HEK293 (cell line): ENCODE measurements at regions not wholly inside any gene's neighbourhood (a gene's known extent, or its start where the extent isn't known, plus 50 kb on each side); places are given as distances from the start of the nearest gene placed in this dataset.

Experiments
- CTCF ChIA-PET: fragments of 350-600 bp; formaldehyde crosslinking; extraction: SDS; loops from one replicate; lab custom pipeline; 2021; ENCODE audit warnings: antibody characterized with exemption; lab: Yijun Ruan, JAX
- POLR2A ChIA-PET: fragments of 300-600 bp; formaldehyde crosslinking; extraction: SDS; loops from one replicate; lab custom pipeline; 2020; ENCODE audit warnings: antibody characterized with exemption, inconsistent platforms; lab: Yijun Ruan, JAX
- H3K27ac ChIP-seq: fragments of 200-500 bp; sonication (Bioruptor generic); 2 replicates; pipeline ENCODE4 v1.5.1; 2014; ENCODE audit warnings: low read depth, low read length, control low read depth, inconsistent platforms; ENCODE audit errors: extremely low read depth
- H3K36me3 ChIP-seq, 2 experiments: fragments of 200-500 bp in 1 of 2; sonication (Bioruptor generic) in 1 of 2; 1 replicate in 1 of 2; 2 replicates in 1 of 2; pipeline ENCODE4 v1.5.1; 2014 to 2017; ENCODE audit warnings: inconsistent platforms in 2 of 2, low read length in 2 of 2; ENCODE audit not compliant: control insufficient read depth in 2 of 2, insufficient read depth in 1 of 2
- H3K4me1 ChIP-seq: fragments of 200-500 bp; sonication (Bioruptor generic); 2 replicates; pipeline ENCODE4 v1.5.1; 2014; ENCODE audit warnings: mild to moderate bottlenecking, low read length, inconsistent platforms; ENCODE audit not compliant: control insufficient read depth, insufficient read depth
- H3K4me3 ChIP-seq: 2 replicates; pipeline ENCODE4 v1.5.1; 2011; ENCODE audit warnings: low read depth, mild to moderate bottlenecking, control low read depth, low read length, moderate library complexity
- H3K9me3 ChIP-seq: fragments of 200-500 bp; sonication (Bioruptor generic); 2 replicates; pipeline ENCODE4 v1.5.1; 2014; ENCODE audit warnings: low read depth, low read length, inconsistent platforms; ENCODE audit not compliant: control insufficient read depth, insufficient read depth
- ATF2 ChIP-seq: fragments of 450-650 bp; formaldehyde crosslinking; IDR thresholded peaks from 2 replicates; pipeline ENCODE4 v1.5.1; 2016; ENCODE audit warnings: missing biosample characterization, missing genetic modification characterization, low read depth
- CTCF ChIP-seq: fragments of 450-650 bp; formaldehyde crosslinking; IDR thresholded peaks from 2 replicates; pipeline ENCODE4 v1.5.1; 2016; ENCODE audit warnings: missing biosample characterization, missing genetic modification characterization
- HOXD13 ChIP-seq: sonication (generic); formaldehyde crosslinking; IDR thresholded peaks from 2 replicates; pipeline ENCODE4 v1.8.0; 2022; ENCODE audit warnings: missing genetic modification reagents, borderline replicate concordance
- KLF8 ChIP-seq: fragments of 450-650 bp; formaldehyde crosslinking; IDR thresholded peaks from 2 replicates; pipeline ENCODE4 v1.5.1; 2016; ENCODE audit warnings: missing biosample characterization, missing genetic modification characterization
- PRDM6 ChIP-seq: fragments of 450-650 bp; formaldehyde crosslinking; IDR thresholded peaks from 2 replicates; pipeline ENCODE4 v1.5.1; 2017; ENCODE audit warnings: missing biosample characterization, missing genetic modification characterization
- ZFP69B ChIP-seq: fragments of 450-650 bp; formaldehyde crosslinking; IDR thresholded peaks from 2 replicates; pipeline ENCODE4 v1.5.1; 2016; ENCODE audit warnings: missing biosample characterization, missing genetic modification characterization
- ZNF146 ChIP-seq: fragments of 450-650 bp; formaldehyde crosslinking; IDR thresholded peaks from 2 replicates; pipeline ENCODE4 v1.5.1; 2016; ENCODE audit warnings: missing biosample characterization, missing genetic modification characterization
- ZNF266 ChIP-seq: fragments of 450-650 bp; formaldehyde crosslinking; IDR thresholded peaks from 2 replicates; pipeline ENCODE4 v1.5.1; 2016; ENCODE audit warnings: missing biosample characterization, missing genetic modification characterization, low read depth
- ZNF302 ChIP-seq: fragments of 450-650 bp; formaldehyde crosslinking; IDR thresholded peaks from 2 replicates; pipeline ENCODE4 v1.5.1; 2016; ENCODE audit warnings: missing biosample characterization, missing genetic modification characterization, low read depth
- ZNF426 ChIP-seq: fragments of 450-650 bp; formaldehyde crosslinking; IDR thresholded peaks from 2 replicates; pipeline ENCODE4 v1.5.1; 2017; ENCODE audit warnings: missing biosample characterization, missing genetic modification characterization, mild to moderate bottlenecking, inconsistent platforms, moderate library complexity
- ZNF530 ChIP-seq: fragments of 450-650 bp; formaldehyde crosslinking; IDR thresholded peaks from 2 replicates; pipeline ENCODE4 v1.5.1; 2016; ENCODE audit warnings: low read depth, missing biosample characterization, missing genetic modification characterization
- ZNF544 ChIP-seq: fragments of 450-650 bp; formaldehyde crosslinking; IDR thresholded peaks from 2 replicates; pipeline ENCODE4 v1.5.0; 2017; ENCODE audit warnings: missing biosample characterization, missing genetic modification characterization
- ZNF560 ChIP-seq: fragments of 450-650 bp; formaldehyde crosslinking; IDR thresholded peaks from 2 replicates; pipeline ENCODE4 v1.5.1; 2017; ENCODE audit warnings: missing biosample characterization, missing genetic modification characterization, borderline replicate concordance
- ZNF626 ChIP-seq: fragments of 450-650 bp; sonication (Bioruptor Pico); formaldehyde crosslinking; IDR thresholded peaks from 2 replicates; pipeline ENCODE4 v1.5.1; 2018; ENCODE audit warnings: missing biosample characterization, missing genetic modification characterization, inconsistent platforms
- ZNF658 ChIP-seq: fragments of 450-650 bp; formaldehyde crosslinking; IDR thresholded peaks from 2 replicates; pipeline ENCODE4; 2016; ENCODE audit warnings: missing biosample characterization, missing genetic modification characterization
- ZNF660 ChIP-seq: fragments of 450-650 bp; IDR thresholded peaks from 2 replicates; pipeline ENCODE4 v1.5.1; 2018; ENCODE audit warnings: missing biosample characterization, mild to moderate bottlenecking, missing genetic modification characterization
- ZNF768 ChIP-seq: fragments of 450-650 bp; formaldehyde crosslinking; IDR thresholded peaks from 2 replicates; pipeline ENCODE4 v1.5.1; 2018; ENCODE audit warnings: missing biosample characterization, mild to moderate bottlenecking, missing genetic modification characterization
- TF ChIP-seq, protein P1 (sequence below): fragments of 450-650 bp; IDR thresholded peaks from 2 replicates; pipeline ENCODE4 v1.5.1; 2018; ENCODE audit warnings: missing biosample characterization, missing genetic modification characterization
- TF ChIP-seq, protein P2 (sequence below): fragments of 450-650 bp; formaldehyde crosslinking; IDR thresholded peaks from 2 replicates; pipeline ENCODE4 v1.5.1; 2017; ENCODE audit warnings: missing biosample characterization, missing genetic modification characterization
- TF ChIP-seq, protein P3 (sequence below): fragments of 450-650 bp; formaldehyde crosslinking; IDR thresholded peaks from 2 replicates; pipeline ENCODE4 v1.5.1; 2016; ENCODE audit warnings: missing biosample characterization, missing genetic modification characterization, borderline replicate concordance

DNA sequence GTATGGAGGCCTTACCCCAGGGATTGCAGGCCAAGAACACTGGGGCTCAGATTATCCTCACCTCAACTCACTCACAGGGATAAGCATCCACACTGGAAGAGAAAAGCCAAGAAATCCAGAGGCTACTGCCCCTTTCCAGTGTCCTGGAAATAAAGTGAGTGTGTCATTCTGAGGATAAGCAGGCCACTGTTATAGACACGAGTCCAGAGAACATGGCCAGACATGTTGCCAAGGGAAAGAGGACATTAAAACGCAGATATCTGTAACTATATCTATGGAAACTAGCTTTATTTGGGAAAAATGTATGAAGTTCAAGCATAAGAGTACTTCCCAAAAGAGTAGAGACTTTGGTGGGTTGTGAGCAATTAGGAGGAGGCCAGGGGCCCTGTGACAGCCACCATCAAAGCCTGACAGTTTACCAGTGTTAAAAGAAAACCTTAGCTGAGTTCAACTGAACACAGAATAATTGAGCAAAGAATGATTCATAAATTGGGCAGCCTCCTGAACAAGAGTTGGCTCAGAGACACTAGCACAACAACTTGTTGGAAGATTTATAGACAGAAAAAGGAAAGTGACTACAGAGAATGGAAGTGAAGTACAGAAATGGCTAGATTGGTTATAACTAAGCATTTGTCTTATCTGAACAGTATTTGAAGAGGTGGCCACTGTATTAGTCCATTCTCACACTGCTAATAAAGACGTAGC lies 1222.2 kb downstream of the STIM2 start:
- ChIA-PET POLR2A (no interaction called here), CTCF (no interaction called here)
- no peak overlapping the region for H3K27ac ChIP-seq

DNA sequence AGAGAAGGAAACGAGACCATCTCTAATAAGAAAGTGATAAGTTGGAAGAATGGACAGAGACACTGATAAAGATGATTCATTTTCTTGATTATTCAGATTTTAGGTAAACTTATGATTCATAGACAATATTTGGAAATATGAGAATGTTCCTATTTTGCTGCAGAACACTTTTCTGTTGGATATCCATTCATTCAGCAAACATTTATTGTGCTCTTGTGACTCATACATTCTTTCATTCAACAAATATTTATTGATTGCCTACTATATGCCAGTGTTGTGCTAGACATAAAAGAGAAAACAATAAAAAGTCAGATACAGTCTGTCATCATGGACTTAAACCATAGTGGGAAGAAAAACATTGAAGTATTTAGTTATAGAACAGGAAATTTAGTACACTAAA lies 1232.0 kb downstream of the STIM2 start:
- Histone ChIP-seq H3K9me3 (no peaks in the 10 kb centered on the region), H3K4me3 (no peak overlapping the region), H3K27ac (no peak overlapping the region), H3K4me1 (no peaks in the 10 kb centered on the region), H3K36me3 (no peaks in the 10 kb centered on the region)
- CTCF ChIA-PET = no interaction called here
- POLR2A ChIA-PET = no interaction called here
- TF ChIP-seq KLF8 (tag by site-specific recombination) (no peak), ZNF560 (tag by site-specific recombination) (no peak), PRDM6 (tag by site-specific recombination) (no peak), ZNF658 (no peak), ZNF530 (tag by site-specific recombination) (no peak), ZNF768 (no peak), ZNF146 (tag by site-specific recombination) (no peak), ZNF302 (no peak), ZFP69B (tag by site-specific recombination) (no peak), ZNF626 (no peak), ZNF426 (no peak), CTCF (tag by site-specific recombination) (no peak), ZNF266 (tag by site-specific recombination) (no peak), HOXD13 (CRISPR knock-in tag) (no peak)
- TF ChIP-seq, protein P1, sequence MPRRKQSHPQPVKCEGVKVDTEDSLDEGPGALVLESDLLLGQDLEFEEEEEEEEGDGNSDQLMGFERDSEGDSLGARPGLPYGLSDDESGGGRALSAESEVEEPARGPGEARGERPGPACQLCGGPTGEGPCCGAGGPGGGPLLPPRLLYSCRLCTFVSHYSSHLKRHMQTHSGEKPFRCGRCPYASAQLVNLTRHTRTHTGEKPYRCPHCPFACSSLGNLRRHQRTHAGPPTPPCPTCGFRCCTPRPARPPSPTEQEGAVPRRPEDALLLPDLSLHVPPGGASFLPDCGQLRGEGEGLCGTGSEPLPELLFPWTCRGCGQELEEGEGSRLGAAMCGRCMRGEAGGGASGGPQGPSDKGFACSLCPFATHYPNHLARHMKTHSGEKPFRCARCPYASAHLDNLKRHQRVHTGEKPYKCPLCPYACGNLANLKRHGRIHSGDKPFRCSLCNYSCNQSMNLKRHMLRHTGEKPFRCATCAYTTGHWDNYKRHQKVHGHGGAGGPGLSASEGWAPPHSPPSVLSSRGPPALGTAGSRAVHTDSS (tag by site-specific recombination) = no peak
- TF ChIP-seq, protein P2, sequence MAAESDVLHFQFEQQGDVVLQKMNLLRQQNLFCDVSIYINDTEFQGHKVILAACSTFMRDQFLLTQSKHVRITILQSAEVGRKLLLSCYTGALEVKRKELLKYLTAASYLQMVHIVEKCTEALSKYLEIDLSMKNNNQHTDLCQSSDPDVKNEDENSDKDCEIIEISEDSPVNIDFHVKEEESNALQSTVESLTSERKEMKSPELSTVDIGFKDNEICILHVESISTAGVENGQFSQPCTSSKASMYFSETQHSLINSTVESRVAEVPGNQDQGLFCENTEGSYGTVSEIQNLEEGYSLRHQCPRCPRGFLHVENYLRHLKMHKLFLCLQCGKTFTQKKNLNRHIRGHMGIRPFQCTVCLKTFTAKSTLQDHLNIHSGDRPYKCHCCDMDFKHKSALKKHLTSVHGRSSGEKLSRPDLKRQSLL (tag by site-specific recombination) = no peak
- TF ChIP-seq, protein P3, sequence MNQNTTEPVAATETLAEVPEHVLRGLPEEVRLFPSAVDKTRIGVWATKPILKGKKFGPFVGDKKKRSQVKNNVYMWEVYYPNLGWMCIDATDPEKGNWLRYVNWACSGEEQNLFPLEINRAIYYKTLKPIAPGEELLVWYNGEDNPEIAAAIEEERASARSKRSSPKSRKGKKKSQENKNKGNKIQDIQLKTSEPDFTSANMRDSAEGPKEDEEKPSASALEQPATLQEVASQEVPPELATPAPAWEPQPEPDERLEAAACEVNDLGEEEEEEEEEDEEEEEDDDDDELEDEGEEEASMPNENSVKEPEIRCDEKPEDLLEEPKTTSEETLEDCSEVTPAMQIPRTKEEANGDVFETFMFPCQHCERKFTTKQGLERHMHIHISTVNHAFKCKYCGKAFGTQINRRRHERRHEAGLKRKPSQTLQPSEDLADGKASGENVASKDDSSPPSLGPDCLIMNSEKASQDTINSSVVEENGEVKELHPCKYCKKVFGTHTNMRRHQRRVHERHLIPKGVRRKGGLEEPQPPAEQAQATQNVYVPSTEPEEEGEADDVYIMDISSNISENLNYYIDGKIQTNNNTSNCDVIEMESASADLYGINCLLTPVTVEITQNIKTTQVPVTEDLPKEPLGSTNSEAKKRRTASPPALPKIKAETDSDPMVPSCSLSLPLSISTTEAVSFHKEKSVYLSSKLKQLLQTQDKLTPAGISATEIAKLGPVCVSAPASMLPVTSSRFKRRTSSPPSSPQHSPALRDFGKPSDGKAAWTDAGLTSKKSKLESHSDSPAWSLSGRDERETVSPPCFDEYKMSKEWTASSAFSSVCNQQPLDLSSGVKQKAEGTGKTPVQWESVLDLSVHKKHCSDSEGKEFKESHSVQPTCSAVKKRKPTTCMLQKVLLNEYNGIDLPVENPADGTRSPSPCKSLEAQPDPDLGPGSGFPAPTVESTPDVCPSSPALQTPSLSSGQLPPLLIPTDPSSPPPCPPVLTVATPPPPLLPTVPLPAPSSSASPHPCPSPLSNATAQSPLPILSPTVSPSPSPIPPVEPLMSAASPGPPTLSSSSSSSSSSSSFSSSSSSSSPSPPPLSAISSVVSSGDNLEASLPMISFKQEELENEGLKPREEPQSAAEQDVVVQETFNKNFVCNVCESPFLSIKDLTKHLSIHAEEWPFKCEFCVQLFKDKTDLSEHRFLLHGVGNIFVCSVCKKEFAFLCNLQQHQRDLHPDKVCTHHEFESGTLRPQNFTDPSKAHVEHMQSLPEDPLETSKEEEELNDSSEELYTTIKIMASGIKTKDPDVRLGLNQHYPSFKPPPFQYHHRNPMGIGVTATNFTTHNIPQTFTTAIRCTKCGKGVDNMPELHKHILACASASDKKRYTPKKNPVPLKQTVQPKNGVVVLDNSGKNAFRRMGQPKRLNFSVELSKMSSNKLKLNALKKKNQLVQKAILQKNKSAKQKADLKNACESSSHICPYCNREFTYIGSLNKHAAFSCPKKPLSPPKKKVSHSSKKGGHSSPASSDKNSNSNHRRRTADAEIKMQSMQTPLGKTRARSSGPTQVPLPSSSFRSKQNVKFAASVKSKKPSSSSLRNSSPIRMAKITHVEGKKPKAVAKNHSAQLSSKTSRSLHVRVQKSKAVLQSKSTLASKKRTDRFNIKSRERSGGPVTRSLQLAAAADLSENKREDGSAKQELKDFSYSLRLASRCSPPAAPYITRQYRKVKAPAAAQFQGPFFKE (tag by site-specific recombination) = no peak

More for the DNA sequence above, 1222.2 kb downstream of the STIM2 start:
- Histone ChIP-seq H3K4me3 (no peak overlapping the region), H3K4me1 (no peaks in the 10 kb centered on the region), H3K9me3 (no peaks in the 10 kb centered on the region), H3K36me3 (no peaks in the 10 kb centered on the region)
- TF ChIP-seq ATF2 (no peak), ZNF660 (tag by site-specific recombination) (no peak), ZNF544 (tag by site-specific recombination) (no peak)
